ENCODE measurements at regions not wholly inside any gene's neighbourhood (a gene's known extent, or its start where the extent isn't known, plus 50 kb on each side); places are given as distances from the start of the nearest gene placed in this dataset.
"Not testable (repeated sequence)": the region's sequence is repeated elsewhere in the genome, so short reads cannot be mapped to it uniquely, and the experiment has no call there.

DNA sequence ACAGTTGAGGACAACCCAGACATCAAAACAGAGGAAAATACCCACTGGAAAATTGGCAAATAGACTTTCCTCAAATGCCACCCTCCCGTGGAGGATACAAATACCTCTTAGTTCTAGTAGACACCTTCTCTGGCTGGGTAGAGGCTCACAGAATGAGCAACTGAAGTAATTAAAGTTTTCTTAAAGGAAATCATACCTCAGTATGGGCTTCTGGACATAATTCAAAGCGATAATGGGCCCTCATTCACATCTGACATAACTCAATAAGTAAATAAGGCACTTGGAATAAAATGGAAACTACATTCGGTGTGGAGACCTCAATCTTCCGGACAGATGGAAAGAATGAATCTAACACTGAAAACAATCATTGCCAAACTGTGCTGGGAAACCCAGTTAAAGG is 115.2 kb upstream of the PLCL2 start:
- no peak for DNase-seq (ENCODE audit: low read depth, low spot score)
- Histone ChIP-seq H3K9ac (ENCODE audit: insufficient read length, low read depth) (no peak overlapping the region), H3K4me1 (ENCODE audit: insufficient read depth, insufficient read length) (peaks cover 2% of the 10 kb centered on the region), H3K9me3 (ENCODE audit: insufficient read depth, low read length) (peaks cover 11% of the 10 kb centered on the region; the same call in 1 of the 2 replicates), H3K4me3 (ENCODE audit: insufficient read length, low read depth) (no peak overlapping the region), H3K36me3 (ENCODE audit: insufficient read depth, insufficient read length, low read length) (no peaks in the 10 kb centered on the region), H3K27me3 (ENCODE audit: insufficient read depth, insufficient read length) (peaks cover 33% of the 10 kb centered on the region)
- TF ChIP-seq ZNF274 (IDR thresholded peaks at IDR 0.05; ENCODE audit: low read depth, low read length): no peak
- no peak for TF ChIP-seq SUZ12 (IDR thresholded peaks at IDR 0.05; ENCODE audit: extremely low read depth, insufficient read depth, insufficient read length)
- no peak for TF ChIP-seq YY1 (IDR thresholded peaks at IDR 0.05; ENCODE audit: insufficient read depth, insufficient read length)

DNA sequence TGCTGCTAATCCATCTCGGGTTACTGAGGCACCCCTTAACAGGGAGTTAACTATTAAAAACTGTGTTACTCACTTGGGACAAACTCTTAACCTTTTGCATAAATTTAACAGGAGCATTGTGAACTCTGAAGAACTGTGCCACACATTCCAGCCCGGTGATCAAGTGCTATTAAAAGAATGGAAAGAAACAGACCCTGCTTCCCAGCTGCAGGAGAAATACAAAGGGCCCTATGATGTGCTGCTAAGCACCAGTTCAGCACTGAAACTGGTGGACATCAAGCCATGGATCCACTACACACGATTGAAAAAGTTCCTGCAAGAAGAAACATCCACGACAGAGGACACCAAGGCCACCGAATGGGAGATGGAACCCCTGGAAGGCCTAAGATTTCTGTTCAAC is 114.7 kb upstream of the PLCL2 start:
- Histone ChIP-seq H3K36me3 (ENCODE audit: insufficient read depth, insufficient read length, low read length) (no peaks in the 10 kb centered on the region), H3K4me1 (ENCODE audit: insufficient read depth, insufficient read length) (no peaks in the 10 kb centered on the region), H3K9ac (ENCODE audit: insufficient read length, low read depth) (no peak overlapping the region), H3K9me3 (ENCODE audit: insufficient read depth, low read length) (peaks cover 12% of the 10 kb centered on the region; the same call in 1 of the 2 replicates), H3K4me3 (ENCODE audit: insufficient read length, low read depth) (no peak overlapping the region), H3K27me3 (ENCODE audit: insufficient read depth, insufficient read length) (peaks cover 29% of the 10 kb centered on the region)
- DNase-seq (ENCODE audit: low read depth, low spot score): no peak
- TF ChIP-seq ZNF274 (IDR thresholded peaks at IDR 0.05; ENCODE audit: low read depth, low read length) (no peak), YY1 (IDR thresholded peaks at IDR 0.05; ENCODE audit: insufficient read depth, insufficient read length) (no peak), SUZ12 (IDR thresholded peaks at IDR 0.05; ENCODE audit: extremely low read depth, insufficient read depth, insufficient read length) (no peak)

DNA sequence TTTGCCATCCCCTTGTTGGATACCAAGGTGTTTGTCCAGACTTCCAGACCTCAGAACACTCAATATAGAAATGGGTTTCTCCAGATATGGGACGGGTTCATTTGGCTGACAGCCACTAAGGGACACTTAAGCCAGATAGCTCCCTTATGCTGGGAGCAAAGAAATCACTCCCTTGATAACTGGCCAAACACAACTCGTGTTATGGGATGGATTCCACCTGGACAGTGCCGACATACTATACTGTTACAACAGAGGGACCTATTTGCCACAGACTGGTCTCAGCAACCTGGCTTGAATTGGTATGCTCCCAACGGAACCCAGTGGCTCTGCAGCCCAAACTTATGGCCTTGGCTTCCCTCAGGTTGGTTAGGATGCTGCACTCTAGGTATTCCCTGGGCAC is 114.0 kb upstream of the PLCL2 start:
- Histone ChIP-seq H3K4me1 (ENCODE audit: insufficient read depth, insufficient read length) (no peaks in the 10 kb centered on the region), H3K36me3 (ENCODE audit: insufficient read depth, insufficient read length, low read length) (no peaks in the 10 kb centered on the region), H3K27me3 (ENCODE audit: insufficient read depth, insufficient read length) (peaks cover 21% of the 10 kb centered on the region), H3K9me3 (ENCODE audit: insufficient read depth, low read length) (peaks cover 17% of the 10 kb centered on the region), H3K9ac (ENCODE audit: insufficient read length, low read depth) (no peak overlapping the region), H3K4me3 (ENCODE audit: insufficient read length, low read depth) (no peak overlapping the region)
- DNase-seq (ENCODE audit: low read depth, low spot score): no peak
- TF ChIP-seq YY1 (IDR thresholded peaks at IDR 0.05; ENCODE audit: insufficient read depth, insufficient read length) (no peak), SUZ12 (IDR thresholded peaks at IDR 0.05; ENCODE audit: extremely low read depth, insufficient read depth, insufficient read length) (no peak), ZNF274 (IDR thresholded peaks at IDR 0.05; ENCODE audit: low read depth, low read length) (no peak)

DNA sequence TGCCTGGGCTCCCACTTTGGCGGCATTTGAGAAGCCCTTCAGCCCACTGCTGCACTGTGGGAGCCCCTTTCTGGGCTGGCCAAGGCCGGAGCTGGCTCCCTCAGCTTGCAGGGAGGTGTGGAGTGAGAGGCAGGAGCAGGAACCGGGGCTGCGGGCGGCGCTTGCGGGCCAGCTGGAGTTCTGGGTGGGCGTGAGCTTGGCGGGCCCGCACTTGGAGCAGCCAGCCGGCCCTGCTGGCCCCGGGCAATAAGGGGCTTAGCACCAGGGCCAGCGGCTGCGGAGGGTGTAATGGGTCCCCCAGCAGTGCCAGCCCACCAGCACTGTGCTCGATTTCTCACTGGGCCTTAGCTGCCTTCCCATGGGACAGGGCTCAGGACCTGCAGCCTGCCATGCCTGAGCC is 111.2 kb upstream of the PLCL2 start:
- H3K4me1 ChIP-seq (ENCODE audit: insufficient read depth, insufficient read length); H3K4me3 ChIP-seq (ENCODE audit: insufficient read length, low read depth); H3K36me3 ChIP-seq (ENCODE audit: insufficient read depth, insufficient read length, low read length); H3K9ac ChIP-seq (ENCODE audit: insufficient read length, low read depth); DNase-seq (ENCODE audit: low read depth, low spot score); H3K27me3 ChIP-seq (ENCODE audit: insufficient read depth, insufficient read length): not testable (repeated sequence)
- peaks cover 17% of the 10 kb centered on the region for H3K9me3 ChIP-seq (ENCODE audit: insufficient read depth, low read length)

DNA sequence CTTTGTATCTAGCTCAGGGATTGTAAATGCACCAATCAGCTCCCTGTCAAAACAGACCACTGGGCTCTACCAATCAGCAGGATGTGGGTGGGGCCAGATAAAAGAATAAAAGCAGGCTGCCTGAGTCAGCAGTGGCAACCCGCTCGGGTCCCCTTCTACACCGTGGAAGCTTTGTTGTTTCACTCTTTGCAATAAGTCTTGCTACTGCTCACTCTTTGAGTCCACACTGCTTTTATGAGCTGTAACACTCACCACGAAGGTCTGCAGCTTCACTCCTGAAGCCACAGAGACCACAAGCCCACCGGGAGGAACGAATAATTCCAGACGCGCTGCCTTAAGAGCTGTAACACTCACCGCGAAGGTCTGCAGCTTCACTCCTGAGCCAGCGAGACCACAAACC is 110.2 kb upstream of the PLCL2 start:
- H3K36me3 ChIP-seq (ENCODE audit: insufficient read depth, insufficient read length, low read length); H3K27me3 ChIP-seq (ENCODE audit: insufficient read depth, insufficient read length); H3K9ac ChIP-seq (ENCODE audit: insufficient read length, low read depth); H3K4me3 ChIP-seq (ENCODE audit: insufficient read length, low read depth); DNase-seq (ENCODE audit: low read depth, low spot score); H3K4me1 ChIP-seq (ENCODE audit: insufficient read depth, insufficient read length): not testable (repeated sequence)
- peaks cover 17% of the 10 kb centered on the region for H3K9me3 ChIP-seq (ENCODE audit: insufficient read depth, low read length)

DNA sequence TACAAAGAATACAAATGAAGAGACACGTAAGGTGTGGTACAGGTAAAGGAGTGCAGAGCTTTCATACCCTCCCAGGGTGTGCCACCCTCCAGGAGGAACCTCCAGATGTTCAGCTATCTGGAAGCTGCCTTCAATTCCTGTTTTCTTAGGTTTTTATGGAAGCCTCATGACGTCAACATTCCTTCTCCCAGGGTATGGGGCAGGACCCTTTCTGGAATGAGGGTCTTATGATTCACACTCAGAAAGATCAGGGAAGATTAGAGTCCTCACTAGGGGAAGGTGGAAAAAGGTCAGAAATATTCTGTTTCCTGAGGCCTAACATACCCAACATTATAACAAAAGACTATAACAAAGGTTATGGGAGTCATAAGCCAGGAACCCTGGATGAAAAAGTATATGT is 99.8 kb upstream of the PLCL2 start:
- Histone ChIP-seq H3K27me3 (ENCODE audit: insufficient read depth, insufficient read length) (no peaks in the 10 kb centered on the region), H3K9ac (ENCODE audit: insufficient read length, low read depth) (no peak overlapping the region), H3K9me3 (ENCODE audit: insufficient read depth, low read length) (no peaks in the 10 kb centered on the region), H3K36me3 (ENCODE audit: insufficient read depth, insufficient read length, low read length) (no peaks in the 10 kb centered on the region), H3K4me1 (ENCODE audit: insufficient read depth, insufficient read length) (peaks cover 8% of the 10 kb centered on the region), H3K4me3 (ENCODE audit: insufficient read length, low read depth) (no peak overlapping the region)
- no peak for DNase-seq (ENCODE audit: low read depth, low spot score)
- TF ChIP-seq YY1 (IDR thresholded peaks at IDR 0.05; ENCODE audit: insufficient read depth, insufficient read length) (no peak), ZNF274 (IDR thresholded peaks at IDR 0.05; ENCODE audit: low read depth, low read length) (no peak), SUZ12 (IDR thresholded peaks at IDR 0.05; ENCODE audit: extremely low read depth, insufficient read depth, insufficient read length) (no peak)

DNA sequence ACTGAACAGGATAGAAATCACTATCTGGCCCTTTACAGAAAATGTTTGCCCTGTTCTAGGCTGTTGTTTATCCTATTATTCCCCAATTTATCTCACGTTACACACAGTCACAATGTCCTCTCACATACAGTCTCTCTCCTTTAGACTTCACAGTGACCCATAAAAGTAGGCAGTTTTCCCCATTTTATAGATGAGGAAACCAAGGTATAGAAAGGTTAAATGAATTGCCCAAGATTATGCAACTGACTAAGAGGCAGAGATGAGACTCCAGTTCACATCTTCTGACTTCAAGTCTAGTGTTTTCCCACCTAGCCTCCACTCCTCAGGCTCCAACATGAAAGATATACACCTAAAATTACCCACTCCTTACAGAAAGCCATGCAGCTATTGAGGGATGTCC is 99.3 kb upstream of the PLCL2 start:
- Histone ChIP-seq H3K9ac (ENCODE audit: insufficient read length, low read depth) (no peak overlapping the region), H3K9me3 (ENCODE audit: insufficient read depth, low read length) (no peaks in the 10 kb centered on the region), H3K4me3 (ENCODE audit: insufficient read length, low read depth) (no peak overlapping the region), H3K4me1 (ENCODE audit: insufficient read depth, insufficient read length) (peaks cover 8% of the 10 kb centered on the region), H3K27me3 (ENCODE audit: insufficient read depth, insufficient read length) (no peaks in the 10 kb centered on the region), H3K36me3 (ENCODE audit: insufficient read depth, insufficient read length, low read length) (no peaks in the 10 kb centered on the region)
- no peak for DNase-seq (ENCODE audit: low read depth, low spot score)
- no peak for TF ChIP-seq SUZ12 (IDR thresholded peaks at IDR 0.05; ENCODE audit: extremely low read depth, insufficient read depth, insufficient read length)
- no peak for TF ChIP-seq ZNF274 (IDR thresholded peaks at IDR 0.05; ENCODE audit: low read depth, low read length)
- no peak for TF ChIP-seq YY1 (IDR thresholded peaks at IDR 0.05; ENCODE audit: insufficient read depth, insufficient read length)

DNA sequence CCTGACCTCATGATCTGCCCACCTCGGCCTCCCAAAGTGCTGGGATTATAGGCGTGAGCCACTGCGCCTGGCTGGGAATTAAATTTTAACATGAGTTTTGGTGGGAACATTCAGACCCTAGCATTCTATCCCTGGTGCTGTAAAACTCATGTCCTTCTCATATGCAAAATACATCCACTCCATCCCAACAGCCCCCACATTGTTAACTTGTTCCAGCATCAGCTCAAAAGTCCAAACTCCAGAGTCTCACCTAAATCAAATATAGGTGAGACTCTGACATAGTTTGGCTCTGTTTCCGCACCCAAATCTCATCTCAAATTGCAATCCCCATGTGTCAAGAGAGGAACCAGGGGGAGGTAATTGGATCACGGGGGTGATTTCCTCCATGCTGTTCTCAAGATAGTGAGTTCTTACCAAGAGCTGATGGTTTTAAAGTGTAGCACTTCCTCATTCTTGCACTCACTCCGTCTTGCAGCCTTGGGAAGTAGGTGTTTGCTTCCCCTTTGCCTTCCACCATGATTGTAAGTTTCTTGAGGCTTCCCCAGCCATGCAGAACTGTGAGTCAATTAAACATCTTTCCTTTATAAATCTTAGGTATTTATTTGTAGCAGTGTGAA is 96.2 kb upstream of the PLCL2 start:
- Histone ChIP-seq H3K4me1 (ENCODE audit: insufficient read depth, insufficient read length) (peaks cover 15% of the 10 kb centered on the region), H3K27me3 (ENCODE audit: insufficient read depth, insufficient read length) (no peaks in the 10 kb centered on the region), H3K36me3 (ENCODE audit: insufficient read depth, insufficient read length, low read length) (no peaks in the 10 kb centered on the region), H3K9ac (ENCODE audit: insufficient read length, low read depth) (no peak overlapping the region), H3K4me3 (ENCODE audit: insufficient read length, low read depth) (no peak overlapping the region), H3K9me3 (ENCODE audit: insufficient read depth, low read length) (no peaks in the 10 kb centered on the region)
- TF ChIP-seq ZNF274 (IDR thresholded peaks at IDR 0.05; ENCODE audit: low read depth, low read length) (no peak), SUZ12 (IDR thresholded peaks at IDR 0.05; ENCODE audit: extremely low read depth, insufficient read depth, insufficient read length) (no peak), YY1 (IDR thresholded peaks at IDR 0.05; ENCODE audit: insufficient read depth, insufficient read length) (no peak)
- DNase-seq (ENCODE audit: low read depth, low spot score): no peak

Data from NT2/D1 (cell line).